LHCN-M2 (cell line): ENCODE measurements at regions not wholly inside any gene's neighbourhood (a gene's known extent, or its start where the extent isn't known, plus 50 kb on each side); places are given as distances from the start of the nearest gene placed in this dataset.
A peak's percentile ranks its signal among the peaks of the same experiment; 100 is the strongest.
"Not testable (repeated sequence)": the region's sequence is repeated elsewhere in the genome, so short reads cannot be mapped to it uniquely, and the experiment has no call there.

ENCODE experiments used
- DNase-seq: peaks from one replicate; pipeline ENCODE4 v3.0.0-alpha.2; 2012; ENCODE audit warnings: low read depth

DNA sequence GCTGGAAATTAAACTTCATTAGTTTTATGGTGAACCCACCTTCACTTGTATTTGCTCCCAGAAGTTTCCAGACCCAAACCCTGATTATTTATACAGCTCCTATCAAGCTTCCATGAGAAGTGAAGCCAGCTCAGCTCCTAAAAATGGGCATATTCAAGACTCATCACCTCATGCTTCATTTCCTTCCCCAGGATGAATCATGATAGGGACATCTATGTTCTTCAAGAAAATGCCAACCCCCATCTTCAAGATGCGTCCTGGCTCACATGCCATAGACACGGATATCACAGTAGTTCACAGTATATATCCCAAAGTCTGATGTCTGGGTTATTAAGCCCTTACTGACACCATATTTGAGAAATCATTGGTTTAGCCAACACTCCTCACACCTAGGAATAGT, 217.6 kb downstream of the NPR3 start:
- peak; percentile 7 for DNase-seq

DNA sequence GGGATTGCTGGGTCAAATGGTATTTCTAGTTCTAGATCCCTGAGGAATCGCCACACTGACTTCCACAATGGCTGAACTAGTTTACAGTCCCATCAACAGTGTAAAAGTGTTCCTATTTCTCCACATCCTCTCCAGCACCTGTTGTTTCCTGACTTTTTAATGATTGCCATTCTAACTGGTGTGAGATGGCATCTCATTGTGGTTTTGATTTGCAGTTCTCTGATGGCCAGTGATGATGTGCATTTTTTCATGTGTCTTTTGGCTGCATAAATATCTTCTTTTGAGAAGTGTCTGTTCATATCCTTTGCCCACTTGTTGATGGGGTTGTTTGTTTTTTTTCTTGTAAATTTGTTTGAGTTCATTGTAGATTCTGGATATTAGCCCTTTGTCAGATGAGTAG, 220.3 kb downstream of the NPR3 start:
- DNase-seq, result not testable (repeated sequence)

DNA sequence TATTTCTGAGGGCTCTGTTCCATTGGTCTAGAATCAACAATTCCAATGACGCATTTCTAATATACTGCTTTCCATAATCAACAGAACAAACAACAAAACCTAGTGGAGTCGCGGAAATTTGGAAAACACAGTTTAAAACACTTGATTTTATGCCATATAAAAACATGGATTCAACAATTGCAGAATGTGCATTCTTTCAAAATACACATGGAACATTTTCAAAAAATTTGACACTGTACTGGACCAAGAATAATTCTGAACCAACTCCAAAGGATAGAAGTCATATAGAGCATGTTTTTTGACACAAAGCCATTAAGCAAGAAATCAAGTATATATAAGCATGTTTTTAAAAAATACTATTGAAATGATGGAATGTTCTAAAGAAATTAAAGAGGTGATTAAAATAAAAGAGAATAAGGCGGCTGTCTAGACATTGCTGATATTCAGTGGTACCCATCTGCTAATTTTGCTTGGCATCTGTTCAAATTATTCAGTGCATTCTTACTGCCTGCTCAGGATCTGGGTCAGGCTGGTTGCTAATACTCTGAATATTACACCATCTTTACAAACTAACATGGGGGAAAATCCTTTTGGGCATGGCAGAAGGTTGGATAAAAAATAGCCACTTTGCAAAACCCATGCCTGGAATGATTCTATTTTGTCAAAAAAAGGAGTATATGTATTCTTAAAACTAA, 221.3 kb downstream of the NPR3 start:
- DNase-seq, result peak; percentile 17

DNA sequence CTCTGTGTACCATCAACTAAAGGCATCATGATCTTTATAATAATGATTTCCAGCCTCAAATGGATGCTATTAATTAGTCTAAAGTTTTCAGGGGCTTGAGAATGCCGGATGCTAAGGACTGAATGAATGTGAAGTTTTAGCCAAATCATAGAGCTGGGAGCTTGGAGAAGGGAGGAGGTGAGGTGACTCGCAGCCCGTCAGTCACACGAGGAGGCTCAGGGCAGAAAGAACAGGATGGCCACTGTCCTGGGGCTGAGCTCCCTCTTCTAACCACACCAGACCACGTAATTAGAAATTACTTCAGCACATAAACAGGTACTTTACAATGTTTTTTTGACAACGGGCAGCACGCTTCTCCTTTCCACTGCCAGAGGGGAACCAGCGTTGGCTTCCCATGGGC, 222.6 kb downstream of the NPR3 start:
- no peak for DNase-seq

DNA sequence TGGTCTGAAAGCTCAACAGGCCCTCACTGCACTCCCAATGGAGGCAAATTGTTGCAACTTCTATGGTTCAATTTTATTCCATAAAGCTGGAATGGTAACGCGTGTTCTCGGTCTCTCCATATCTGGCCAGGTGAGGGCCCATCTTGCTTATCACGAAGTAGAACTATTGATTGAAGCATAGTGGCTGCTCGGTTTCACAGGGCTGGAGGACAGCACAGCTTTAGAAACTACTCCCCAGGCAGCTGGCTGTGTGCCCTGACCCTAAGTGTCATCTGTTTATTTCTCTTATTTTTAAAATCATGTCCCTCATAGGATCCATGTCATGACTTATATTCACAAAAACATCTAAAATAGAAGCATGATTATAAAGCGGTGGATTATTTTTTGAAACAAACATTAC, 223.4 kb downstream of the NPR3 start:
- DNase-seq, result no peak

DNA sequence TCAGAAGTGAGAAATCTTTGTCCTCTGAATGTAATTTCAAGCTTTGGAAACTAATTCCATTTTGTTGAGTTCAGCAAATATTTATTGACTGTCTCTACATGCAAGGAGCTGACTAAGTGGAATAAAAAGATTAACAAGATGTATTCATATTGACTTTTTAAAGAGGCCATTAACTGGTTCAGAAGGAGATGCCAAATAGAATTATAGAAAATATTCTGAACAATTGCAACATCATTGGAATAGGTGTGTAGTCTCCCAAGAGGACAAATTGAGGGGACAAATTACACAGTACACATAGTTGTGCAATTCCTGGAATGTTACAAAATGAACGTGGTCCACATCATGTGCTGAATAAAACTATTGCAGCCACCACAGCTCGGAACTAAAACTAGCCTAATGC, 224.2 kb downstream of the NPR3 start:
- DNase-seq, result no peak

DNA sequence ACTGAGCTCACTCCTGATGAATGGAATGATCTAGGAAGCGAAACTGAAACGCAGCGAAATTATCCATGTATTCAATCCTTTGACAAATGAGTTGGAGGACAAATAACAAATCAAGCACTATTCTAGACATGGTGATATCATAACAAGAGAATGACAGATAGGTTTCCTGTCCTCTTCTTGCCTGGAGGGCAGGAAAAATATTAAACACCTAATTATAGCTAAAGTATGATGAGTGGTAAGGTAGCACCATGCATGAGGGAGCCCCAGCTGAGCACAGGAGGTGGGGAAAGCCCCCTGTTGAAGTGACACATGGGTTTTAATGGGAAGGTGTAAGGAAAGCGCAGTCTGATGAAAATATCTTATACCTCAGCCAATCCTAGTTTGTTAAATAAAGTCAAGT, 225.2 kb downstream of the NPR3 start:
- DNase-seq, result no peak

DNA sequence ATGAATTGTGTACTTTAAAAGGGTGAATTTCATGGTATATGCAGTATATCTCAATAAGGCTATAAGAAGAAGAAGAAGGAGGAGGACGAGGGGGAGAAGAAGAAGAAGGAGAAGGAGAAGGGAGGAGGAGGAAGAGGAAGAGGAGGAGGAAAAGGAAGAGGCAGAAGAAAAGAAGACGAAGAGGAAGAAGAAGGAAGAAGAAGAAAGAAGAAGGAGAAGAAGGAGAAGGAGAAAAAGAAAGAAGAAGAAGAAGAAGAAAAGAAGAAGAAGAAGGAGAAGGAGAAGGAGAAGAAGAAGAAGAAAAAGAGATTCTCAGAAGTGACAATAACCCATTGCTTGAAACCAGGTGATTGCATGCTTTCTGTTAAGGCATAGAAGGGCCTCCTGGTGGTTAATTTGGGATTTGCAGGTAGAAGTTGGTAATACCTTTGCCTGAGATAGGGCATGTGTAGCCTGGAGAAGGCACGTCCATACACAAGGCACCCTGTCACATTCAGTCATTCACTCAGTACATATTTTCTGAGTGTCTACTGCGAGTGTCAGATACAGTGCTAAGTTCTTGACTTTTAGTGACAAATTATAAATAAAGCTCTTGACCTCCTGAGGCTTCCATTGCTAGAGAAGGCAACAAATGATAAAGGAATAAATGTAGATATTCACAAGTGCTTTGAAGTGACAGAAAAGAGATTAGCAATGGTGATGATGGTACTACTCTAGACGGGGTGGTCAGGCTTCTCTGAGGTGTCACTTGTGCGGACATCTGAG, 231.3 kb downstream of the NPR3 start:
- peak; percentile 28 for DNase-seq

DNA sequence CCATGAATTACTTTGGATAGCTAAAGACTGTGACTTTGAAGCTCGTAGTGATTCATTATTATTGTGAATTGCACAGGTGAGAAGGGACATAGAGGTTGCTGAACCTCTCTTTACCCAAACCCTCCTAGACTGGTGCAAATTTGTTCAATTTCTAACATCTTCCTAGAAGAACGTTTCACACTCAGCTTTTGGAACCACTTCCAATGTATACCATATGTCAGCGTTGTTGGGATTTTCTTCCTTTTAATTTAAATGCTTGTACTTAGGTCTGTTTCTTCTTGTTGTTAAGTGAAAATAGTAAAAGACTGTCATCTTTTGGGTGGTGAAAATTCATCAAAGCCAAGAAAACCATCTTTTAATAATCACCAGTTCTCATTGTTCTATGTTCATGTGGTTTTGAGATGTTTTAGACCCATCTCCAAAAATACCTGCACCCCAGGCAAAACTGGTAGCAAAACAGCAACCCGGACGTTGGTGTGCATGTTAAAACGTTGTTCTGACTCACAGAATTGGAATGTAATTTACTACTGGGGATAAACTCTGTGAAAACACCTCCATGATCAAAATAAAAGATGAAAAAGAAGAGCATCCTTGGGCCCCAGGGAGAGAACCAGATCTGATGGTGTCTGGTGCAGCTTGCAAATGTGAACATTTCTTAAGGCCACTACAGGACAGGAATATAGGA, 238.3 kb downstream of the NPR3 start:
- no peak for DNase-seq

DNA sequence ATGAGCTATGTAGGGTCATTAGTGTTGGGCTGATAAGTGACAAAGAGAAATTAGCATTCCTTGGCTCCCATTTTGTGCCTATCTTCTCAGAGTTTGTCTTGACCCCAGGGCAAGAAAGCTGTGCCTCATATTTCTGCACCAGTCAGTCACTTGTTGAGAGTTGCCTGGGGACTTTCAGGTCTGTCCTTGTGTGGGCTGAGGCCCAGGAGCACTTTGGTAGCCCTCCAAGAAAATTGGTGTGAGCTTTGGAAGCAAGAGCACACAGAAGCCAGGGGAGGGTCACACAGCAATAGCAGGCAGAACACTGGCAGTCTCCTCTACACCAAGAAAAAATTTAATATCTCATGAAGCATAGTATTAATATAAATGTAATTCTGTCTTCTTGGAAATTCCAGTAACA, 239.9 kb downstream of the NPR3 start:
- no peak for DNase-seq

DNA sequence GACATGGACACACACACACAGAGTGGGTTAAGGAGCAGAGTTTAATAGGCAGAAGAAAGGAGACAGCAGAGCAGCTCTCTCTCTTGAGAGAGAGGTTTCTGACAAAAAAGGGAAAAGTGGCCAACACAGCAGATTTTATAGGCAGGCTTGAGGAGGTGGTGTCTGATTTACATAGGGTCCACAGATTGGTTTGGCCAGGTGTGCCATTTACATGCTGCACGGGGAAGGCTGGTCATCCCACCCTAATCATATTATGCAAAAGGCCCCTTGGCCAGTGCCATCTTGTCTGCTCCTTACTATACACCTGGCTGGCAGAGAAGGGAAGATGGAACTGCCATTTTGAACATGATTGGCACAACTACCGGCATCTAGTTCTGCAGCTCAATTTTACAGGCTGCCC, 240.8 kb downstream of the NPR3 start:
- DNase-seq, result no peak

DNA sequence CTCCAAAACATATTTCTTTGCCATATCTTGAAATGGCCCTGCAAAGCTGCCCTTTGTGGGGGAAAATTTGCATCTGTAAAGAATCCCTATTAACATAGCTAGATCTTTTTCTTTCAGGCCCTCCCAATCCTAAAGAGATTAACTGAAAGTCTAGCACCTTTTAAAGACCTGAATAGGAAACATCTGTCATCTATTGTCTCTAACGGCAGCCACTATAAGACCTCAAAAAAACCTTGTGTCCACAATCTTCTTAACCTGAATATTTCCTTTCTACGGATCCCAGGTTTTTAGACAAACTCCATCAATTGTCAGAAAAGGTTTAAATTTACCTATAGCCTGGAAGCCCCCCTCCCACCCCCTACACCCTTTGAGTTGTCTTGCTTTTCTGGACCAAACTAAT, 241.3 kb downstream of the NPR3 start:
- DNase-seq, result not testable (repeated sequence)

DNA sequence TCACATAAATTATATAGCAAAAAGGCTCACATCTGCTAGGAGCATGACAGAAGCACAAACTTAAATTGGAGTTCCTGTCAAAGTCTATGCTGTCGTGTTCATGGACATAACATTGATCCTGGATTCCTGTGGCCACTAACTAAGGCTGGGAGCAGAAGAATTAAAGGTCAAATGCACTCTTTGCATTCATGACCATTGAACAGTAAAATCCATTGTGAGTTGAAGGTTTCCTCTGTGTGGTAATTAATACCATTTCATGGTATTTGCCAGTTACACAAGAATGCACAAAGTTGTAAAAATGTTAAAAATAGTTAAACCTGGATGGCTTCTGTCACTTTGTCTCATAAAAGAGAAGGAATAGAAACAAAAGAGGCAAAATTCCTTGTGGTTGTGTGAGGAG, 242.6 kb downstream of the NPR3 start:
- no peak for DNase-seq

DNA sequence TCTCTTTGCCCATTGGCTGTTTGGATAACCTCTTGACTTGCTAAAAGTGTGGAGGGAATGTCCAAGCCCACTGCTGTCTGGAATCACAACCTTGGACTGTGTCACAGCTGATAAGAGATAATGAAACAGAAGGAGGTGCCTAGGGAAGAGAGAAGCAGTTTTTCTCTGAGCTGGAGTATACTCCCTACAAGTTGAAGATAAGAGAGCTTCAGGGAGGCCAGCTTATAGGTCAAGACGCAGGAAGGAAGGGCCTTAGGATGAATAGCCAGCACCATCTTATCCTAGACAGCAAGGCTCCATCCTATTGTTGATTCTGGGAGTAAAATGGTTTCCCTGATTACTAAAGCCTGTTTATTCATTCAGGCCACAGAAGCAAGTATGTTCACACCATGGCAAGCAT, 244.7 kb downstream of the NPR3 start:
- no peak for DNase-seq

DNA sequence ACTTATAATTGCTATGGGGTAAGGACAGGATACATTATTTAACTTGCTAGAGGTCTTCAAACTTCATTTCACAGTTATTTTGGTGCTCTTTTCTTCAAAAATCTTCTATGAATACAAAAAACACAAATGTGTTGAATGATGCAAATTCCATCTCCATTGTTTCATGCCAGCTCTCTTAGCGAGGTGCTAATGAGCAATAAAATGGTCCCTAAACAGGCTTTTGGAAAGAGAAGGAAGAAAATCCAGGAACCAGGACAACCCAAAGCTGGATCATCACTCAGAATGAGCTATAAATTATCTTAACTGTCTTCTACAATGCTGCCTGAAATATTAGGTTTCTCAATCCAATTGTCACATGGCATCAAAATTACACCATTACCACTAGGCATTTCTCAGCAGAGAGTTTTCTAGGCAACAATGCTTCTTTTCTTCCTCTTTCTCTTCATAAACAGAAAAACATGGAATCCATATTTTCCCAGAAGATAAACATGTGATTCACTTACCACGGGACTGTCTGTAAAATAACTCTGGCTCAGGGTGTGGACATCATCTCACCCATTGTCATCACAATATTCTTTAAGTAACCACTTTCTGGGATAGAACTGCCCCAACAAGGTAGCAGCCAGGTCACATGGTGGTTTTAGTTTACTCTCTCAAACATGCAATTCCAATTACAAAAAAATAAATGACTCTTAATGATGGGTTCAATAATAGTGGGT, 249.4 kb downstream of the NPR3 start:
- DNase-seq, result peak; percentile 27

DNA sequence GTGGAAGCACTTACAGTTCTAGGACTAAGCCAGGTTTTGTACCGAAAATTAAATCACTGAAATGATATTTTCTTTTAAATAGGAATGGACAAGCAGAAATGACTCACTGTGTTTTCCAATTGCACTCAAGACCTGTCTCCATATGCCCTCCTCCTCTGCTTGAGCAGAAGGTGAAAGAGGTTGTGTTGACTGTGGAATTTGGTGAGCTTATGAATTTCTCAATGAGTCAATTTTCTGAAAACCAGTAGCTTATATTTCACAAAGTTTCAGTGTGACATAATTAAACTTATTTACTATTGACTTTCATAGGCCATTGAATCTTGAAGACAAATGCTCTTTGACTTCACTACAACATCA, 249.9 kb downstream of the NPR3 start:
- peak; percentile 26 for DNase-seq

DNA sequence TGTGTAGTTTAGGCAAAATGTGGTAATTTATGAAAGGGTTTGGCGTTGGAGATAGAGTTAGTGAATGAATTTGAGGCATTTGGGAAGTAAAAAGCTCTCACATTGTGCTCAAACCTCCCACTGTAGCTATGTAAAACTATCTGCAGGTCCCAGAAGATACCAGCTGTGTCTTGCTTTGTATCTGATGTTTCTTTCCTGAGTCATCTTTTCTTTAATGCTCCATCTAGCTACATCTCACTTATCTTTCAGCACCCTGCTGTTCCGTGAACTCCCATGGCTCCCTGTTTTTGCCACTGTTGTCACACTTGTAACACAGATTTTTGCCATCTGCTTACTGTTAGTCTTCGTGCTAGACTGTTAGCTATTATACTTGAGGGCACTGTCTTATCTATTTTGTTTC, 253.1 kb downstream of the NPR3 start:
- peak; percentile 47 for DNase-seq

DNA sequence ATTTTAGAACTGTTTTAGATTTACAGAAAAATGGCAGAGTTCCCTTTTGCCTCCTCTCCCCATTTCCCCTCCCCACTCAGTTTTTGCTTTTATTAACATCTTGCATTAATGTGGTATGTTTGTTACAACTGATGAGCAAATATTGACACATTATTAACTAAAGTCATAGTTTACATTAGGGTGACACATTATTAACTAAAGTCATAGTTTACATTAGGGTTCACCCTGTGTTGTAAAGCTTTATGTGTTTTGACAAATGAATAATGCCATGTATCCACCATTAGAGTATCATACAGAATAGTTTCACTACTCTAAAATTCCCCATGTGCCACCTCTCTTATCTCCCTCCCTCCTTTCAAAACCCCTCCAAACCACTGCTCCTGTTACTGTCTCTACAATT, 262.5 kb downstream of the NPR3 start:
- no peak for DNase-seq

DNA sequence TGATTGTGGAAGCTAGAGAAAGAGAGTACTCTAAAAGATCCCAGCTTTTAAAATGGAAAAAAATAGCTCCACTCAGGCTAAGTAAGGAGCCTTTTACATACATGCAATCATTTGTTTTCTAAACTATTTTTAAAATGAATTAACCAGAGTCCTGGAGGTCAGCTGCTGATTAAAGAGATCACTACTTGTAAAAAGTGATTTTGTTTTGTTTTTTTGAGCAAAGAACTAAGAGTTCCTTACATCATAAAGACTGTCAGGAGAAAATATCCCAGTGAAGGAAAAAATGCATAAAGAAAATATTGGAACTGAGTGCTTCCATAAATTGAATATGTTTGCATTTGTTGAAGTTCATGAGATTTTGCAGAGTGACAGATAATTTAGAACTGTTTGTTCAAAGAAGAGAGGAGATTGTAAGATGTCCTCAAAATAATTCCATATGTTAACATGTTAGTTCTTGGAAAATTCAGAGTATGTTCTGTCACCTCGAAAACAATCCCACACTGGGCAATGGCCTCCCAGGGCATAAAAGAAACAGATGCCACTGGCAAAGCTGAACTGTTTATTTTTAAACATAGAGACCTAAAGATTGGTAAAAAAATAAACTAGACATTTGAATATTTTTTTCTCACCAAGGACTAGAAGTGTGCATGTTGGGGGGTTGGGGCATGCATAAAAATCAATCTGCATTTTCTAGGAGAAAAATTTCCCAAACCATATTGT, 264.7 kb downstream of the NPR3 start:
- DNase-seq, result no peak

DNA sequence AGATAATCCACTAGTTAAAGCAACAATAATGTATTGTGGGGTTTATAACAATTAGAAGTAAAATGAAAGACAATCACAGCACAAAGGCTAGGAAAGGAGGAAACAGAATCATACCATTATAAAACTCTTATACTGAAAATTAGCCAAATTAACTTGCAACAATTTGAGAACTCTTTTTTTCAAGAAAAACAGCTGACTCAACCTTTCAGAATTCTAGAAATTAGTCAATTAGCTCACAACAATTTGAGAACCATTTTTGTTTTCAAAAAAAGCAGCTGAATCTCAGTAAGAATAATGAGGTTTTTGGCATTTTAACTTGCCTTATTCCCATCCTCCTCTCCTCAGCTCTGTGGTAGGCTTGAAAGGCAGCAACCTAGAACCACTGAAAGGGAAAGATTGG, 269.9 kb downstream of the NPR3 start:
- no peak for DNase-seq

DNA sequence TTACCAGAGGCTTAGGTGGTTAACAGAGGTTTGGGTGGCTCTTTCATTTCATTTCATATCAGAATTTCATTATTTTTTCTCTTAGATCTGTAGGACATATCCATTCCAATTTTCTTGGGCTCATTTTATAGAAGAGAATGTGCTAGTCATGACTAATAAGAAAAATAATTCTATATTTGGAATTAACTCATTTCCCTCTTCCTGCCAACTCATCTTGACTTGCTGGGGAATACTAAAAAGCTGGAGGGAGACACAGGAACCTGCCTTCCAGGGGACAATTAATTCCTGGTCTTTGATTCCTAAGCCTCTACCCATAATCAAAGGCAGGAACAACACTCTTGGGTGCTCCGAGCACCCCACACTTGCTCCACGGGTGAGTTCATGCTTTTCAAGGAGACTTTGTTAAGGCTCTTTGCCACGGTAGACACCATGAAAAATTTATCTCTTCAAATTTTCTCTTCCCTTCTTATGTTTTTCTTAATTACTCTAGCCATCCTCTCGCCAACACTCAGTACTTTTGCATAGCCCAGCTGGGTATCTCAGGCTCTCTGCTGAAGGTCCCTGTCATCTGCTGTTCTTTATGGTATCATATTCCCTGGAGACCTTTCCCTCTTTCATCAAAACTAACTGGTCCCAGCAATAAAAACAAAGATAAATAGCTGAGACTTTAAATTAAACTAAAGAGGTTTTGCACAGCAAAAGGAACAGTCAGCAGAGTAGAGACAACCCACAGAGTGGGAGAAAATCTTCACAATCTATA, 273.9 kb downstream of the NPR3 start:
- DNase-seq, result peak; percentile 57
